NCI-H460 (cell line): ENCODE measurements at regions not wholly inside any gene's neighbourhood (a gene's known extent, or its start where the extent isn't known, plus 50 kb on each side); places are given as distances from the start of the nearest gene placed in this dataset.
A peak's percentile ranks its signal among the peaks of the same experiment; 100 is the strongest.
"Not testable (repeated sequence)": the region's sequence is repeated elsewhere in the genome, so short reads cannot be mapped to it uniquely, and the experiment has no call there.

Experiments used
- DNase-seq: peaks from one replicate; pipeline ENCODE4 v3.0.0-alpha.2; 2016; ENCODE audit warnings: low read depth; ENCODE audit errors: extremely low read depth

GRCh38 chr11:38924644-38925043 is 2326.6 kb upstream of the RAG2 start:
- no peak for DNase-seq

DNA sequence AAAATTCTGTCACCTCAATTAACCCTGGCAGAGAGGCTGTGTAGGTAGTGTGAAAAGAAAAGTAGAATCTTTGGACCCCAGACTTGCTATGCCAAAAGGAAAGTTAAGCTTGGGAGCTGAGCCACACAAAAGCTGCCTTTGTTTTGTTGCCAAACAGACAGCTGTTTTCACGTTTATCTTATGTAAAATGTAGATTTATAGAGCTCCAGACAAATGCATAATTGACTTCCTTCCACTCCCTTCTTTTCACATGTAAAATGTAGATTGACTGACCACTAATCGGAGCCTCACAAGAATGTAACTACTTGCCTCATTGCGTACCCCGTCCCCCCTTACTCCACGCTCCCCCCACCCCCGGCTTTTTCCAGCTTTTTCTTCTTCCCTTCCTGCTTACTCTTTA is 2302.2 kb upstream of the RAG2 start:
- DNase-seq, result no peak

GRCh38 chr11:38894201-38894600 is 2296.2 kb upstream of the RAG2 start:
- not testable (repeated sequence) for DNase-seq

- no peak for DNase-seq
Observed at GRCh38 chr11:38884145-38884865, 2286.3 kb upstream of the RAG2 start.

GRCh38 chr11:38867338-38867737 is 2269.3 kb upstream of the RAG2 start:
- DNase-seq, result no peak

- no peak for DNase-seq
Observed at GRCh38 chr11:38865922-38866321, 2267.9 kb upstream of the RAG2 start.

GRCh38 chr11:38842991-38843390 is 2245.0 kb upstream of the RAG2 start:
- no peak for DNase-seq

DNA sequence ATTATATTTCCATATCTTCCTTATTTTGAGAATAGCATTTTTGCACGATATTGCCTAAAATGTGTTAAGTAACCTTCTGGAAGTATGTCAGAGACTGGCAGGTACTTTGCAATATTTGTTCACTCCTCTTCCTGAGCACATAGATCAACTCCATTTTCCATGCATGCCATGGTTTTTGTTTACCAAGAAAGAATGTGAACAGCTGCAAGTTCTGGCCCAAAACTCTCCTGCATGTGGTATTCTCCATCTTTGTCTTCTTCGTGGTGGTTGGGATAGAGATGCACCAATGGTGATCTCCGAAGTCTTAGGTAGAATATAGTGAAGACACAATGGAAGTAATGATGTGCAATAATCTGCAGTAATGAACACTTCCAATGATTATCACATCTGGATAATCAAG is 2241.0 kb upstream of the RAG2 start:
- DNase-seq, result no peak

DNA sequence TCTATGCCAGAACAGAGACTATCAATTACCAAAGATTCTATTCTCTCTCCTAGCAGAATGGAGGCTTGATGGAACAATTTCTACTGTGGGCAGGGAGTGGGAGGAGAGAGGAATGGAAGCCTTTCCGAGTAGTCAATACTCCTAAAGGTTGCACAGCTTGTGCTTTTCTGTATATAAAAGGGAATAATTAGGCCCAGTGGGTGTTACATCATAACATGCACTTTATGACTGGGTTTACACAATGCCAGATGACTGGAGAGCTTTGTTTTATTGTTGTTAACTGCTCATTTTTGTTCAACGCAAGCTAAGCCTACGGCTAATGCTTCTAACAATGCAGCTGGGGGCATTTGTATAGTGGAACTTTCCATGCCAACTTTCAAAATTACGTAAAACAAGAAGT is 2237.9 kb upstream of the RAG2 start:
- no peak for DNase-seq

DNA sequence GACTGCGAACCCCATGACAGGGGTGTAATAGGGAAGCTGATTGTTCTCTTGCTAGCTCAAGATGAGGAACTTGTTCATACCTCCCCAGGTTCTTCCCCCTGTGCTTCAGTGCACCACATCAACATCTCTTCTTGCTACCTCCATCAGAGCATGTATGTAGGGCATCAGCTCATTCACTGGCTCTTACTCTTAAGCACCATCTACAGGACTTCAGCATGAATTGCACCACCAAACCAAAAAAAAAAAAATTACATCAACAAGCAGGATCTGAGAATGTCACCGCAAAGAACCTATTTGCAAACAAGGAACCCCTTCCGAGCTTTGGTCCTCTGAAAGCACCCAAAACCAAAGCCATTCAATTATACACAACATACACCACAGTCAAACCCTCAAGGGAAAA is 2226.5 kb upstream of the RAG2 start:
- peak; percentile 1 for DNase-seq

DNA sequence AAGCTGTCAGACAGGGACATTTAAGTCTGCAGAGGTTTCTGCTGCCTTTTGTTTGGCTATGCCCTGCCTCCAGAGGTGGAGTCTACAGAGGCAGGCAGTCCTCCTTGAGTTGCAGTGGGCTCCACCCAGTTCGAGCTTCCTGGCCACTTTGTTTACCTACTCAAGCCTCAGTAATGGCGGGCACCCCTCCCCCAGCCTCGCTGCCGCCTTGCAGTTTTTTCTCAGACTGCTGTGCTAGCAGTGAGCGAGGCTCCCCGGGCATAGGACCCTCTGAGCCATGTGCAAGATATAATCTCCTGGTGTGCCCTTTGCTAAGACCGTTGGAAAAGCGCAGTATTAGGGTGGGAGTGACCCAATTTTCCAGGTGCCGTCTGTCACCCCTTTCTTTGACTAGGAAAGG is 2223.8 kb upstream of the RAG2 start:
- DNase-seq, result not testable (repeated sequence)

- DNase-seq, result no peak
Observed at GRCh38 chr11:38819981-38820380, 2221.9 kb upstream of the RAG2 start.

DNA sequence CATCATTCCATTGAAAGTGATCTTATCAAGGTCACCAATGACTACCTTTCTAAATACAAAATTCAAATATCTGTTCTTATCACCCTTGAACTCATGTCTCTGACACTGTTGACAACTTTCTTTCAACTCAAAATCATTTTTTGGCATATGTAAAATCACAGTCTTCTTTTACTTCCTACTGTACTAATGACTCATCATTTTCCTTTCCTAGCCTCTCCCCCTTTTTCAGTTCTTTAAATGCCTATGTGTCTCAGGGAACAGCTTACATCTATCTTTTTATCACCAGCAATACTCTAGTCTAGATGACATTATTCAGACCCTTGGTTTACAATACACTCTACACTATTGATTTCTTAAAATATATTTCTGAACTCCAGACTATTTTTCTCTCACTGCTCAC is 2220.7 kb upstream of the RAG2 start:
- no peak for DNase-seq

DNA sequence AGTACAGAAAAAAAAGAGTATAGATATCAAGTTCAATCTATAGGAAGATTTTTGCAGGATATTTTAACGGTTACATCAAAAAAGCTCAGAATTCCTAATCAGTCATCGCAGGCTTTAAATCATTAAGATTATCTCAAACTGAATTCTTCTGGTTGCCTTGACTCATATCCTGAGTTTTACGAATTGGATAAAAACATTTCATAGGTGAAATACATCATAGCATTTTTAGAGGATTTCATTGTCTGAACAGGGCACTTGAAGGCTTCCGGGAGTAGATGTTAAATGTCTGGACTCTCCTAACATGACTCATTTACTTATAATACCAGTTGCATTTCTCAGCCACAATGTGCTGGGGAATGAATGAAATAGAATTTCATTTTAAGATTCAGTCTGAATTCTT is 2216.6 kb upstream of the RAG2 start:
- no peak for DNase-seq

- DNase-seq, result no peak
Observed at GRCh38 chr11:38809521-38809920, 2211.5 kb upstream of the RAG2 start.

DNA sequence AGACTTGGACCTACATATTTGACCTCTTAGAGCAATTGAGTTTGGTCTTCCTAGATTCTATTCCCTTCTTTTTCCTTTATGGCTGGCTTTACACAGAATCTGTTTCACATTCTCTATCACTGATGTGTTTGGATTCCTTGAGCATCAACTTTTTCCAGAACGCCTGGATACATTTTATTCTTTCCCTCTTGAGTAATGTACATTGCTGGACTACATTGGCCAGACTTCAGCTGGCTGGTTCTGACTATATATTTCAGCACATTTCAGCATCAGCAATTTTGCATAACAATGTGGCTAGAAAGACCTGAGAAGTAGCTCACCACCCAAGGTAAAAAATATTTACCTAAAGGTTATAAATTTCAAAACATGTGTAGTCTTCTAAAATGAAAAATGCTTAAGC is 2198.2 kb upstream of the RAG2 start:
- no peak for DNase-seq

DNA sequence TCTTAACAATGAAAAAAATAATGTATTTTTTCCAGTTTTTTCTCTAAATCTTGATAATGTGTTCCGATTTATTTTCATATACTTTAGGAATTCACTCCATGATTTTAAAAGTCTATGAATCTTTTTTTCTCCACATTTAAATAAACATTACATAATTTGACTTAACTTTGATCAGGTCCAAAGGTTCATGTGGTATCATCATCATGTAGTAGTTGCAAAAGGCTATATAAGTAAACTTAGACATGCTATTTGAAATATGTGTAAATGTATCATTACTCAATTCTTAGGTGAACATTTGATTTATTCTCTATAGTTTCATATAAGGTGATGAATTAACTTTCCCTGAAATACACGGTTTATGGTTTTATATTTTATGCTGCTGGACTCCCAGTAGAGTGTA is 2197.0 kb upstream of the RAG2 start:
- DNase-seq, result no peak

GRCh38 chr11:38791346-38791961 is 2193.4 kb upstream of the RAG2 start:
- peak; percentile 51 for DNase-seq

- no peak for DNase-seq
Observed at GRCh38 chr11:38788561-38788960, 2190.5 kb upstream of the RAG2 start.

DNA sequence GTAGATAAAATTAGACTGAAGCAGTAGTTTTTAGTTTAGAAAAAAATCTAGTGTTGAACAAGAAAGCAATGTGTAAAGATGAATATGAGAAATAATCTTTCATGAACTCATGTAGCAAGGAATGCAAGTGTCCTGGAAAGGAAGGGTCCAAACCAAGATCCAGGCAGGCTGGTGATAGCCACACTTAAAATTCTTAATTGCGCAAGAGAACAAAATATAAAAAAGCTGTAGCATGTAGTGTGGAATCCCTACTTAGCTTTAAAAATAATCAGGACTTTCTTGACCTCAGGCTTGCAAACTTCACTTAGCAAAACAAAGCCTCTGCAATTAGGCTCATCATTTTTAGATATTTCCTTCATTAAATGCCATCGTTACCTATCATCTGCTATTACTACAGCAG is 2186.1 kb upstream of the RAG2 start:
- DNase-seq, result no peak

GRCh38 chr11:38766796-38767195 is 2168.8 kb upstream of the RAG2 start:
- no peak for DNase-seq

DNA sequence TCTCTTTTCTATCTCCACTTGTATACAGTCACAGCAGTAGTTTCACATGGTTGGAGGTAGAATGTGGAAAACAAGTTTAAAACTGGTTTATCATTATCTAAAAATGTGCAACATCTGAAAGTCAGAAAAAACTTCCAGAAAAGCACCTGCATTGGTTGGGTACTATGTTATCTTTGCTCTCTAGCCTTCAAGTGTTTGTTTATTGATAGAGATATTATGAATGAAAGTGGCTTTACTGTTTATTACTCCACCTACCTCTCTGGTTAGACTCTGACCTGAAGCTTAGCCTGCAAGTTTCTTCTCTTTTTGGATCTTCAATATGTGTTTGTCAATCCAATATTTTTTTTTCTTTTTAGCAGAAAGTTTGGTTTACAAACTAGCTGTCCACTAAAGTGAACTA is 2161.4 kb upstream of the RAG2 start:
- no peak for DNase-seq

- no peak for DNase-seq
Observed at GRCh38 chr11:38756537-38756936, 2158.5 kb upstream of the RAG2 start.
